GM23248 (cell line): ENCODE measurements at regions not wholly inside any gene's neighbourhood (a gene's known extent, or its start where the extent isn't known, plus 50 kb on each side); places are given as distances from the start of the nearest gene placed in this dataset.

Source experiments
- DNase-seq: peaks from one replicate; pipeline ENCODE4 v3.0.0-alpha.2; 2015
- H2AFZ ChIP-seq: fragments of 200-600 bp; sonication (generic); 2 replicates; pipeline ENCODE4 v1.6.1; 2016; ENCODE audit warnings: antibody characterized with exemption
- H3F3A ChIP-seq: fragments of 200-600 bp; sonication (generic); 2 replicates; pipeline ENCODE4 v1.6.1; 2016; ENCODE audit warnings: mild to moderate bottlenecking, antibody characterized with exemption, mixed run types; ENCODE audit not compliant: insufficient read depth
- H3K27ac ChIP-seq: fragments of 200-600 bp; sonication (generic); 2 replicates; pipeline ENCODE4 v1.5.1; 2016; ENCODE audit warnings: mild to moderate bottlenecking
- H3K27me3 ChIP-seq: fragments of 200-600 bp; sonication (generic); replicated peaks from 2 replicates; pipeline ENCODE4 v1.6.1; 2016; ENCODE audit warnings: mild to moderate bottlenecking; ENCODE audit not compliant: insufficient read depth
- H3K36me3 ChIP-seq: fragments of 200-600 bp; sonication (generic); 2 replicates; pipeline ENCODE4 v1.6.1; 2016; ENCODE audit warnings: low read depth, mild to moderate bottlenecking
- H3K4me1 ChIP-seq: fragments of 200-600 bp; sonication (generic); 2 replicates; pipeline ENCODE4 v1.6.1; 2016; ENCODE audit warnings: mild to moderate bottlenecking; ENCODE audit not compliant: insufficient read depth
- H3K4me2 ChIP-seq: fragments of 200-600 bp; sonication (generic); one replicate; pipeline ENCODE4 v1.6.1; 2016; ENCODE audit warnings: mild to moderate bottlenecking; ENCODE audit not compliant: unreplicated experiment
- H3K4me3 ChIP-seq: fragments of 200-600 bp; sonication (generic); 2 replicates; pipeline ENCODE4 v1.5.1; 2016; ENCODE audit warnings: mild to moderate bottlenecking
- H3K79me2 ChIP-seq: fragments of 200-600 bp; sonication (generic); 2 replicates; pipeline ENCODE4 v1.6.1; 2016; ENCODE audit warnings: mild to moderate bottlenecking; ENCODE audit not compliant: insufficient read depth
- H3K9ac ChIP-seq: fragments of 200-600 bp; sonication (generic); 2 replicates; pipeline ENCODE4 v1.6.1; 2016; ENCODE audit warnings: mild to moderate bottlenecking
- H3K9me2 ChIP-seq: fragments of 200-600 bp; sonication (generic); 2 replicates; pipeline ENCODE4 v1.6.1; 2016; ENCODE audit warnings: mixed run types, mild to moderate bottlenecking, moderate library complexity; ENCODE audit not compliant: insufficient read depth
- H3K9me3 ChIP-seq: fragments of 200-600 bp; sonication (generic); one replicate; pipeline ENCODE4 v1.6.1; 2017; ENCODE audit warnings: low read depth
- H4K20me1 ChIP-seq: fragments of 200-600 bp; sonication (generic); 2 replicates; pipeline ENCODE4 v1.6.0; 2016; ENCODE audit not compliant: insufficient read depth
- EZH2 ChIP-seq: fragments of 200-600 bp; sonication (generic); IDR thresholded peaks from 2 replicates; pipeline ENCODE4 v1.6.1; 2018; ENCODE audit warnings: antibody characterized with exemption, mild to moderate bottlenecking; ENCODE audit not compliant: insufficient read depth, poor library complexity, severe bottlenecking
- EZH2phosphoT487 ChIP-seq: fragments of 200-600 bp; sonication (generic); IDR thresholded peaks from 2 replicates; pipeline ENCODE4 v1.6.1; 2018; ENCODE audit warnings: antibody characterized with exemption, moderate library complexity, mild to moderate bottlenecking, low read depth; ENCODE audit not compliant: insufficient read depth
- WGBS, 2 experiments: methylation state at CpG; one replicate each; pipeline ENCODE4 v1.1.6; 2015 to 2017; ENCODE audit warnings: low lambda C conversion rate in 2 of 2, low coverage in 1 of 2; ENCODE audit errors: missing lambda C conversion rate in 2 of 2; 5-methylcytosine and 5-hydroxymethylcytosine counted together
- in situ Hi-C: fragments of 300-500 bp; cut with MboI; formaldehyde crosslinking; loops from 2 replicates; pipeline ENCODE4 v1.15.0; 2020

- no peak overlapping the region for H2AFZ ChIP-seq
These were observed 59.2 kb upstream of the ADGRB3 start for GRCh38 chr6:68575765-68576439.

GRCh38 chr6:68572975-68573374, 62.1 kb upstream of the ADGRB3 start:
- in situ Hi-C loops, result no loop called here
- Histone ChIP-seq H3K4me3 (no peak overlapping the region), H3K36me3 (no peaks in the 10 kb centered on the region), H3K9me3 (no peaks in the 10 kb centered on the region), H3K27ac (no peak overlapping the region), H3K27me3 (no peaks in the 10 kb centered on the region), H3K9ac (no peak overlapping the region), H3K4me2 (no peak overlapping the region), H2AFZ (no peak overlapping the region), H3K4me1 (no peaks in the 10 kb centered on the region), H3F3A (no peaks in the 10 kb centered on the region), H4K20me1 (no peaks in the 10 kb centered on the region), H3K9me2 (no peaks in the 10 kb centered on the region), H3K79me2 (no peaks in the 10 kb centered on the region)
- no peak for TF ChIP-seq EZH2
- no peak for TF ChIP-seq EZH2phosphoT487
- WGBS, 2 experiments, result 30 to 34% methylated on average over 4 of the region's 4 CpGs
- DNase-seq, result no peak

More at GRCh38 chr6:68575765-68576439, 59.2 kb upstream of the ADGRB3 start:
- Histone ChIP-seq H3K9me3 (no peaks in the 10 kb centered on the region), H3F3A (no peaks in the 10 kb centered on the region), H3K4me1 (no peaks in the 10 kb centered on the region), H3K27ac (no peak overlapping the region), H3K27me3 (no peaks in the 10 kb centered on the region), H3K4me3 (no peak overlapping the region), H3K9me2 (no peaks in the 10 kb centered on the region), H3K36me3 (no peaks in the 10 kb centered on the region), H3K79me2 (no peaks in the 10 kb centered on the region), H4K20me1 (no peaks in the 10 kb centered on the region), H3K4me2 (no peak overlapping the region), H3K9ac (no peak overlapping the region)
- WGBS, 2 experiments, result 30 to 39% methylated on average over 10 to 14 of the region's 14 CpGs
- no peak for DNase-seq
- TF ChIP-seq EZH2, result no peak
- TF ChIP-seq EZH2phosphoT487, result no peak
- in situ Hi-C loops, result no loop called here

- peak; percentile 6 for DNase-seq
- Histone ChIP-seq H3K4me1 (no peaks in the 10 kb centered on the region), H2AFZ (no peak overlapping the region), H4K20me1 (no peaks in the 10 kb centered on the region), H3K36me3 (no peaks in the 10 kb centered on the region), H3K79me2 (no peaks in the 10 kb centered on the region), H3K9me3 (no peaks in the 10 kb centered on the region), H3K27ac (no peak overlapping the region), H3K9ac (no peak overlapping the region), H3F3A (no peaks in the 10 kb centered on the region), H3K27me3 (no peaks in the 10 kb centered on the region), H3K9me2 (no peaks in the 10 kb centered on the region), H3K4me2 (no peak overlapping the region), H3K4me3 (no peak overlapping the region)
- WGBS, 2 experiments, result 33 to 41% methylated on average over 2 of the region's 2 CpGs
- in situ Hi-C loops, result no loop called here
- TF ChIP-seq EZH2, result no peak
- no peak for TF ChIP-seq EZH2phosphoT487
These were observed 62.6 kb upstream of the ADGRB3 start for GRCh38 chr6:68572525-68572924.

- in situ Hi-C loops, result no loop called here
- H3K9me3 ChIP-seq, result no peaks in the 10 kb centered on the region
- H3K79me2 ChIP-seq, result no peaks in the 10 kb centered on the region
- H2AFZ ChIP-seq, result no peak overlapping the region
- no peaks in the 10 kb centered on the region for H3K36me3 ChIP-seq
- no peaks in the 10 kb centered on the region for H4K20me1 ChIP-seq
- no peak for DNase-seq
- no peak overlapping the region for H3K27ac ChIP-seq
- no peaks in the 10 kb centered on the region for H3K9me2 ChIP-seq
- H3K4me2 ChIP-seq, result no peak overlapping the region
- 3 to 7% methylated on average over 5 of the region's 5 CpGs for WGBS, 2 experiments
- no peaks in the 10 kb centered on the region for H3K4me1 ChIP-seq
- no peak overlapping the region for H3K9ac ChIP-seq
- H3K27me3 ChIP-seq, result no peaks in the 10 kb centered on the region
- H3K4me3 ChIP-seq, result no peak overlapping the region
- TF ChIP-seq EZH2phosphoT487 (no peak), EZH2 (no peak)
- no peaks in the 10 kb centered on the region for H3F3A ChIP-seq
These were observed 75.4 kb upstream of the ADGRB3 start for GRCh38 chr6:68559716-68560115.

- Histone ChIP-seq H3K4me1 (no peaks in the 10 kb centered on the region), H3K9me3 (no peaks in the 10 kb centered on the region), H3K4me2 (no peak overlapping the region), H2AFZ (no peak overlapping the region), H3K4me3 (no peak overlapping the region), H3K36me3 (no peaks in the 10 kb centered on the region), H3K27ac (no peak overlapping the region), H3F3A (no peaks in the 10 kb centered on the region), H3K27me3 (no peaks in the 10 kb centered on the region), H3K9me2 (no peaks in the 10 kb centered on the region), H3K79me2 (no peaks in the 10 kb centered on the region), H3K9ac (no peak overlapping the region), H4K20me1 (no peaks in the 10 kb centered on the region)
- in situ Hi-C loops, result no loop called here
- DNase-seq, result no peak
- 0% methylated on average over 1 of the region's 1 CpG for WGBS, 2 experiments
- TF ChIP-seq EZH2phosphoT487, result no peak
- no peak for TF ChIP-seq EZH2
These were observed 76.0 kb upstream of the ADGRB3 start for GRCh38 chr6:68559070-68559469.
